SK-N-SH treated with all-trans-retinoic acid at 6 μM for 48 hours (cell line): ENCODE measurements at regions not wholly inside any gene's neighbourhood (a gene's known extent, or its start where the extent isn't known, plus 50 kb on each side); places are given as distances from the start of the nearest gene placed in this dataset.

Experiments
- ATAC-seq: fragments of 200-7000 bp; cut with Tn5 transposase; 3 replicates; pipeline ENCODE4 v1.9.1; 2020; ENCODE audit warnings: mild to moderate bottlenecking, moderate library complexity
- BACH2 ChIP-seq: fragments of 250-450 bp; sonication (Bioruptor Pico); IDR thresholded peaks from 2 replicates; pipeline ENCODE4 v1.9.0; 2021; ENCODE audit warnings: mild to moderate bottlenecking, borderline replicate concordance
- CREB5 ChIP-seq: fragments of 250-450 bp; sonication (Bioruptor Pico); IDR thresholded peaks from 2 replicates; pipeline ENCODE4 v1.5.1; 2020; ENCODE audit warnings: low read depth, mild to moderate bottlenecking, moderate library complexity
- CSRNP3 ChIP-seq: fragments of 250-450 bp; sonication (Bioruptor Pico); IDR thresholded peaks from 2 replicates; pipeline ENCODE4 v1.5.1; 2021; ENCODE audit warnings: mild to moderate bottlenecking, moderate library complexity
- ESRRG ChIP-seq: fragments of 250-450 bp; sonication (Bioruptor Pico); IDR thresholded peaks from 2 replicates; pipeline ENCODE4 v1.6.1; 2021; ENCODE audit warnings: mild to moderate bottlenecking
- GLIS3 ChIP-seq: fragments of 250-450 bp; sonication (Bioruptor Pico); IDR thresholded peaks from 2 replicates; pipeline ENCODE4 v1.5.0; 2020; ENCODE audit warnings: mild to moderate bottlenecking, moderate library complexity
- ISL1 ChIP-seq: fragments of 250-450 bp; sonication (Bioruptor Pico); IDR thresholded peaks from 2 replicates; pipeline ENCODE4 v2.1.2; 2022; ENCODE audit warnings: mild to moderate bottlenecking, moderate library complexity
- OSR1 ChIP-seq: fragments of 250-450 bp; sonication (Bioruptor Pico); IDR thresholded peaks from 2 replicates; pipeline ENCODE4 v1.8.0; 2022; ENCODE audit warnings: moderate library complexity, mild to moderate bottlenecking, inconsistent platforms
- PATZ1 ChIP-seq: fragments of 250-450 bp; sonication (Bioruptor Pico); IDR thresholded peaks from 2 replicates; pipeline ENCODE4 v1.8.0; 2020; ENCODE audit warnings: mild to moderate bottlenecking, moderate library complexity, borderline replicate concordance
- POU6F1 ChIP-seq: fragments of 250-450 bp; sonication (Bioruptor Pico); IDR thresholded peaks from 2 replicates; pipeline ENCODE4 v1.8.0; 2021; ENCODE audit warnings: low read depth, mild to moderate bottlenecking, moderate library complexity, borderline replicate concordance
- PPARA ChIP-seq: fragments of 250-450 bp; sonication (Bioruptor Pico); IDR thresholded peaks from 2 replicates; pipeline ENCODE4 v1.5.0; 2020; ENCODE audit warnings: mild to moderate bottlenecking, borderline replicate concordance
- RARB ChIP-seq: fragments of 250-450 bp; sonication (Bioruptor Pico); IDR thresholded peaks from 2 replicates; pipeline ENCODE4 v1.8.0; 2021; ENCODE audit warnings: mild to moderate bottlenecking, moderate library complexity
- SNAI2 ChIP-seq: fragments of 250-450 bp; sonication (Bioruptor Pico); IDR thresholded peaks from 2 replicates; pipeline ENCODE4 v1.5.0; 2020; ENCODE audit warnings: mild to moderate bottlenecking, moderate library complexity
- TCF4 ChIP-seq: fragments of 250-450 bp; sonication (Bioruptor Pico); IDR thresholded peaks from 2 replicates; pipeline ENCODE4 v1.8.0; 2021; ENCODE audit warnings: mild to moderate bottlenecking, moderate library complexity, borderline replicate concordance
- TOX ChIP-seq: fragments of 250-450 bp; sonication (Bioruptor Pico); IDR thresholded peaks from 2 replicates; pipeline ENCODE4 v1.8.0; 2021; ENCODE audit warnings: mild to moderate bottlenecking, moderate library complexity, borderline replicate concordance
- TSHZ2 ChIP-seq: fragments of 250-450 bp; sonication (Bioruptor Pico); IDR thresholded peaks from 2 replicates; pipeline ENCODE4 v1.5.0; 2020; ENCODE audit warnings: mild to moderate bottlenecking, moderate library complexity
- ZC3H10 ChIP-seq: fragments of 250-450 bp; sonication (Bioruptor Pico); IDR thresholded peaks from 2 replicates; pipeline ENCODE4 v1.5.1; 2021; ENCODE audit warnings: mild to moderate bottlenecking, moderate library complexity
- ZFP3 ChIP-seq: fragments of 250-450 bp; sonication (Bioruptor Pico); IDR thresholded peaks from 2 replicates; pipeline ENCODE4 v1.5.0; 2020; ENCODE audit warnings: mild to moderate bottlenecking, moderate library complexity
- ZFP30 ChIP-seq: fragments of 450-650 bp; formaldehyde crosslinking; IDR thresholded peaks from 2 replicates; pipeline ENCODE4 v1.5.0; 2022; ENCODE audit warnings: mild to moderate bottlenecking, moderate library complexity
- ZNF565 ChIP-seq: fragments of 450-650 bp; formaldehyde crosslinking; conservative IDR thresholded peaks from 2 replicates; pipeline ENCODE4 v1.5.0; 2020; ENCODE audit warnings: low read depth, mild to moderate bottlenecking, moderate library complexity
- ZNF70 ChIP-seq: fragments of 450-650 bp; formaldehyde crosslinking; IDR thresholded peaks from 2 replicates; pipeline ENCODE4 v1.5.0; 2020; ENCODE audit warnings: mild to moderate bottlenecking, moderate library complexity
- ZNF8 ChIP-seq: fragments of 450-650 bp; formaldehyde crosslinking; IDR thresholded peaks from 2 replicates; pipeline ENCODE4 v1.5.0; 2020; ENCODE audit warnings: mild to moderate bottlenecking, moderate library complexity

- ATAC-seq, result no peak
- TF ChIP-seq ZNF70 (CRISPR knock-in tag) (no peak), PATZ1 (CRISPR knock-in tag) (no peak), ZNF565 (CRISPR knock-in tag) (no peak), ZFP30 (CRISPR knock-in tag) (no peak), PPARA (CRISPR knock-in tag) (no peak), CREB5 (CRISPR knock-in tag) (no peak), CSRNP3 (CRISPR knock-in tag) (no peak), OSR1 (CRISPR knock-in tag) (no peak), ZFP3 (CRISPR knock-in tag) (no peak), POU6F1 (CRISPR knock-in tag) (no peak), TOX (CRISPR knock-in tag) (no peak), TCF4 (CRISPR knock-in tag) (no peak), TSHZ2 (CRISPR knock-in tag) (no peak), ESRRG (CRISPR knock-in tag) (no peak), SNAI2 (CRISPR knock-in tag) (no peak), ZNF8 (CRISPR knock-in tag) (no peak), GLIS3 (CRISPR knock-in tag) (no peak), RARB (no peak)
Observed at GRCh38 chr21:24223624-24224023, 1383.7 kb downstream of the MRPL39 start.

GRCh38 chr21:24222676-24223075, 1384.6 kb downstream of the MRPL39 start:
- no peak for ATAC-seq
- TF ChIP-seq TSHZ2 (CRISPR knock-in tag) (no peak), OSR1 (CRISPR knock-in tag) (no peak), ZC3H10 (no peak), BACH2 (CRISPR knock-in tag) (no peak), ZNF8 (CRISPR knock-in tag) (no peak), TOX (CRISPR knock-in tag) (no peak), GLIS3 (CRISPR knock-in tag) (no peak), ZNF565 (CRISPR knock-in tag) (no peak), ESRRG (CRISPR knock-in tag) (no peak), ISL1 (CRISPR knock-in tag) (no peak), PPARA (CRISPR knock-in tag) (no peak), PATZ1 (CRISPR knock-in tag) (no peak), ZNF70 (CRISPR knock-in tag) (no peak)
